H7 (cell line): ENCODE measurements at regions not wholly inside any gene's neighbourhood (a gene's known extent, or its start where the extent isn't known, plus 50 kb on each side); places are given as distances from the start of the nearest gene placed in this dataset.
"Not testable (repeated sequence)": the region's sequence is repeated elsewhere in the genome, so short reads cannot be mapped to it uniquely, and the experiment has no call there.

ENCODE experiments used
- DNase-seq: peaks from one replicate; pipeline ENCODE4 v3.0.0; 2012
- H3K27me3 ChIP-seq: 2 replicates; pipeline ENCODE4 v1.6.0; 2011; ENCODE audit warnings: mild to moderate bottlenecking, low read length; ENCODE audit not compliant: control insufficient read depth, insufficient read depth
- H3K36me3 ChIP-seq: replicated peaks from 2 replicates; pipeline ENCODE4 v1.5.1; 2011; ENCODE audit warnings: low read length; ENCODE audit not compliant: control insufficient read depth, insufficient read depth
- H3K4me3 ChIP-seq: 2 replicates; pipeline ENCODE4 v1.5.1; 2011; ENCODE audit warnings: low read depth, mild to moderate bottlenecking, control low read depth, low read length, moderate library complexity; ENCODE audit not compliant: insufficient read depth

- no peak for DNase-seq
- Histone ChIP-seq H3K27me3 (peaks cover 2% of the 10 kb centered on the region; the same call in 1 of the 2 replicates), H3K4me3 (no peak overlapping the region), H3K36me3 (no peaks in the 10 kb centered on the region)
These were observed 970.6 kb downstream of the NCAM2 start for GRCh38 chr21:21968810-21969209.

- DNase-seq: no peak
- Histone ChIP-seq H3K27me3 (peaks cover 2% of the 10 kb centered on the region; the same call in 1 of the 2 replicates), H3K36me3 (no peaks in the 10 kb centered on the region), H3K4me3 (no peak overlapping the region)
These were observed 971.0 kb downstream of the NCAM2 start for GRCh38 chr21:21969211-21969610.

- Histone ChIP-seq H3K27me3 (peaks cover 2% of the 10 kb centered on the region; the same call in 1 of the 2 replicates), H3K36me3 (no peaks in the 10 kb centered on the region), H3K4me3 (no peak overlapping the region)
- no peak for DNase-seq
These were observed 973.2 kb downstream of the NCAM2 start for GRCh38 chr21:21971384-21971783.

- DNase-seq: peak; percentile 35
- H3K4me3 ChIP-seq: no peak overlapping the region
These were observed 975.6 kb downstream of the NCAM2 start for GRCh38 chr21:21973806-21974205.

DNA sequence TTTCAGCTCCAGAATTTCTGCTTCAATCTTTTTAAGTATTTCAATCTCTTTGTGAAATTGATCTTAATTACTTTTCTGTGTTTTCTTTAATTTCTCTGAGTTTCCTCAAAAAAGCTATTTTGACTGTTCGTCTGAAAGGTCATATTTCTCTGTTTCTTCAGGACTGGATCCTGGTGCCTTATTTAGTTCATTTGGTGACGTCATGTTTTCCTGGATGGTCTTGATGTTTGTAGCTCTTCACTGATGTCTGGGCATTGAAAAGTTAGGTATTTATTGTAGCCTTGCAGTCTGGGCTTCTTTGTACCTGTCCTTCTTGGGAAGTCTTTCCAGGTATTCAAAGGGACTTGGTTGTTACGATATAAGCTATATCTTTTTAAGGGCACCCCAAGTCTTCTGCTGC, 998.7 kb downstream of the NCAM2 start:
- no peak for DNase-seq
- no peak overlapping the region for H3K4me3 ChIP-seq
- H3K27me3 ChIP-seq: no peaks in the 10 kb centered on the region
- no peaks in the 10 kb centered on the region for H3K36me3 ChIP-seq

More at GRCh38 chr21:21973806-21974205, 975.6 kb downstream of the NCAM2 start:
- H3K27me3 ChIP-seq: no peaks in the 10 kb centered on the region
- no peaks in the 10 kb centered on the region for H3K36me3 ChIP-seq

DNA sequence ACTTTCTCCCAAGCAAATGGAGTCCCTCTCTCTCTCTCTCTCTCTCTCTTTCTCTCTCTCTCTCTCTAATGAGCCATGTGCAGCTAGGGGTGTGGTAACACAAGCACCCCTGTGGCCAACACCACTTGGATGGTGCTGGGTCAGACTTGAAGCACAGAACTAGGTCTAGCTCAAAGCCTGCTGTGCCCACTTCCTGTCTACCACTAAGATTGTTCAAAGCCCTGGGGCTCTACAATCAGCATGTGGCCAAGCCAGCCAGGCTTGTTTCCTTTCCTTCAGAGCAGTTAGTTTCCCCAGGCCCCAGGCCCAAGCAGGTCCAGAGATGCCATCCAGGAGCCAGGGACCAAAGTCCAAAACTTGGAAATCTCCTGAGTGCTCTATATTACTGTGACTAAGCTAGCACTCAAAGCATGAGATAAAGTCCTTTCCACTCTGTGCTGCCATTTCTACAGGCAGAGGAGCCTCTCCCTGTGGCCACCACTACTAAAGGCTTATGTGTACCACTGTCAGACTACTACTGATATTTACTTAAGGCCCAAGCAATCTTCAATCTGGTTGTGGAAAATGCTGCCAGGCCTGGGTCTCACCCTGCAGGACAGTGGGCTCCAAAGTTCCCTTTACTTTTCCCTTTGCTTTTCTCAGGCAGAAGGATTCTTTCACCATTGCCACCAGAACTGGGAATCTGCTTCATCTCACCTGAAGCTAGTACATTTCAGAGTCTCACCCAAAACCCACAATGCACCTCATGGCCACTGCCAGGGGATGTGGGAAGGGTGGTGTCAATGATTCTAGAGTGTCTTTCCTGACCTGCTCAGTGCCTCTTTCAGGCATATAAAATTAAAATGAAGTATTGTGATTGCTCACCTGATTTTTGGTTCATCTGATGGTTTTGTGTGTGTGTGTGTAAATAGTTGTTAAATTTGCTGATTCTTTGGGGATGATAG, 999.5 kb downstream of the NCAM2 start:
- H3K4me3 ChIP-seq: no peak overlapping the region
- no peaks in the 10 kb centered on the region for H3K27me3 ChIP-seq
- DNase-seq: no peak

DNA sequence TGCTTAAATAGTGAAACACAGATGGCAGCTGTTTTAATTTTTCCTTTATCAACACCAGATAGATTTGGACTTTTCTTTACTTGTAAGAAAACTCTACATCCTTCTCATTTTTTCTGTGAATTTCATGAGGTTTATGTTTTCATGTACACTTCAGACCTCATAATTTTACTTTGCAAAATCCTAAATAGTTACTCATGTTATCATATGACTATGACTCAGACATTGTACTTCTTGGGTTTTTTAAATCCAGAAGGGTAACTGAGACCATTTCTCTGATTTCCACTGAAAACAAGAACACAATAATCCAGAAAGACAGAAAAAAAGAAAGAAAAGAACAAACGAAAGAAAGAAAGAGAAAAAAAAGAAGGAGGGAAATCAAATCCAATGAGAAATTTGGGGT, 1021.6 kb downstream of the NCAM2 start:
- no peak for DNase-seq
- Histone ChIP-seq H3K27me3 (no peaks in the 10 kb centered on the region), H3K4me3 (no peak overlapping the region), H3K36me3 (no peaks in the 10 kb centered on the region)

More for the DNA sequence above, 999.5 kb downstream of the NCAM2 start:
- H3K36me3 ChIP-seq: no peaks in the 10 kb centered on the region

GRCh38 chr21:22020221-22020620, 1022.0 kb downstream of the NCAM2 start:
- Histone ChIP-seq H3K36me3 (no peaks in the 10 kb centered on the region), H3K27me3 (no peaks in the 10 kb centered on the region), H3K4me3 (no peak overlapping the region)
- DNase-seq: peak; percentile 1

DNA sequence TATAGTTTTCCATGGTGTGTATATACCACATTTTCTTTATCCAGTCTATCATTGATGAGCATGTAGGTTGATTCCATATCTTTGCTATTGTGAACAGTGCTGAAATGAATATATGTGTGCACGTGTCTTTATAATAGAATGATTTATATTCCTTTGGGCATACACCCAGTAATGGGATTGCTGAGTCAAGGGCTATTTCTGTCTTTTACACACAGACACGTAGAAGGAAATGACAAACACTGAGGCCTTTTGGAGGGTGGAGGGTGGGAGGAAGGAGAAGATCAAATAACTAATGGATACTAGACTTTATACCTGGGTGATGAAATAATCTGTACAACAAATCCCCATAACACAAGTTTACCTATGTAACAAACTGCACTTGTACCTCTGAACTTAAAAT, 1025.7 kb downstream of the NCAM2 start:
- not testable (repeated sequence) for H3K27me3 ChIP-seq, DNase-seq, H3K36me3 ChIP-seq, H3K4me3 ChIP-seq

GRCh38 chr21:22044431-22044830, 1046.2 kb downstream of the NCAM2 start:
- no peak overlapping the region for H3K4me3 ChIP-seq
- no peak for DNase-seq
- no peaks in the 10 kb centered on the region for H3K36me3 ChIP-seq
- no peaks in the 10 kb centered on the region for H3K27me3 ChIP-seq

GRCh38 chr21:22046576-22046975, 1048.4 kb downstream of the NCAM2 start:
- no peaks in the 10 kb centered on the region for H3K27me3 ChIP-seq
- DNase-seq: no peak
- H3K4me3 ChIP-seq: no peak overlapping the region
- no peaks in the 10 kb centered on the region for H3K36me3 ChIP-seq

GRCh38 chr21:22056904-22057303, 1058.7 kb downstream of the NCAM2 start:
- Histone ChIP-seq H3K36me3 (no peaks in the 10 kb centered on the region), H3K4me3 (no peak overlapping the region), H3K27me3 (no peaks in the 10 kb centered on the region)
- no peak for DNase-seq

GRCh38 chr21:22062472-22063139, 1064.4 kb downstream of the NCAM2 start:
- H3K27me3 ChIP-seq: no peaks in the 10 kb centered on the region
- H3K4me3 ChIP-seq: no peak overlapping the region
- H3K36me3 ChIP-seq: no peaks in the 10 kb centered on the region
- no peak for DNase-seq

- Histone ChIP-seq H3K27me3 (no peaks in the 10 kb centered on the region), H3K4me3 (no peak overlapping the region), H3K36me3 (no peaks in the 10 kb centered on the region)
- DNase-seq: no peak
These were observed 1064.9 kb downstream of the NCAM2 start for GRCh38 chr21:22063140-22063539.

- DNase-seq: peak; percentile 0
- Histone ChIP-seq H3K36me3 (no peaks in the 10 kb centered on the region), H3K27me3 (no peaks in the 10 kb centered on the region), H3K4me3 (no peak overlapping the region)
These were observed 1078.3 kb downstream of the NCAM2 start for GRCh38 chr21:22076471-22076870.
